ENCODE measurements at regions not wholly inside any gene's neighbourhood (a gene's known extent, or its start where the extent isn't known, plus 50 kb on each side); places are given as distances from the start of the nearest gene placed in this dataset.

GRCh38 chr20:11783102-11783850, 134.4 kb upstream of the BTBD3 start:
- Histone ChIP-seq H3K9me3 (ENCODE audit: severe bottlenecking) (no peaks in the 10 kb centered on the region), H3K36me3 (ENCODE audit: low read depth) (no peaks in the 10 kb centered on the region), H3K27me3 (ENCODE audit: insufficient read depth, poor library complexity, severe bottlenecking) (no peaks in the 10 kb centered on the region), H3K4me1 (ENCODE audit: insufficient read depth, poor library complexity, severe bottlenecking) (peaks cover under 1% of the 10 kb centered on the region), H3K4me3 (ENCODE audit: severe bottlenecking) (no peak overlapping the region), H3K27ac (ENCODE audit: poor library complexity, severe bottlenecking) (no peak overlapping the region)
- DNase-seq (ENCODE audit: low spot score): no peak
- TF ChIP-seq CTCF (IDR thresholded peaks at IDR 0.05; ENCODE audit: poor library complexity, severe bottlenecking): no peak
- no peak for ATAC-seq (ENCODE audit: low read depth)

- TF ChIP-seq CTCF (IDR thresholded peaks at IDR 0.05; ENCODE audit: poor library complexity, severe bottlenecking): no peak
- Histone ChIP-seq H3K27ac (ENCODE audit: poor library complexity, severe bottlenecking) (no peak overlapping the region), H3K27me3 (ENCODE audit: insufficient read depth, poor library complexity, severe bottlenecking) (no peaks in the 10 kb centered on the region), H3K4me1 (ENCODE audit: insufficient read depth, poor library complexity, severe bottlenecking) (peaks cover 7% of the 10 kb centered on the region), H3K36me3 (ENCODE audit: low read depth) (no peaks in the 10 kb centered on the region), H3K9me3 (ENCODE audit: severe bottlenecking) (no peaks in the 10 kb centered on the region), H3K4me3 (ENCODE audit: severe bottlenecking) (no peak overlapping the region)
- ATAC-seq (ENCODE audit: low read depth) (no peak), DNase-seq (ENCODE audit: low spot score) (no peak)
Measured at GRCh38 chr20:11785885-11786507, 131.7 kb upstream of the BTBD3 start.

GRCh38 chr20:11790046-11790445, 127.6 kb upstream of the BTBD3 start:
- ATAC-seq (ENCODE audit: low read depth): no peak
- TF ChIP-seq CTCF (IDR thresholded peaks at IDR 0.05; ENCODE audit: poor library complexity, severe bottlenecking): no peak

GRCh38 chr20:11791316-11791715, 126.4 kb upstream of the BTBD3 start:
- no peaks in the 10 kb centered on the region for H3K9me3 ChIP-seq (ENCODE audit: severe bottlenecking)
- peaks cover 26% of the 10 kb centered on the region for H3K4me1 ChIP-seq (ENCODE audit: insufficient read depth, poor library complexity, severe bottlenecking)
- DNase-seq (ENCODE audit: low spot score) (no peak), ATAC-seq (ENCODE audit: low read depth) (peak; percentile 17; the same call in 2 of the 3 replicates)
- H3K36me3 ChIP-seq (ENCODE audit: low read depth): no peaks in the 10 kb centered on the region
- no peak overlapping the region for H3K4me3 ChIP-seq (ENCODE audit: severe bottlenecking)
- peak overlapping the region; percentile 97 for H3K27ac ChIP-seq (ENCODE audit: poor library complexity, severe bottlenecking)
- no peaks in the 10 kb centered on the region for H3K27me3 ChIP-seq (ENCODE audit: insufficient read depth, poor library complexity, severe bottlenecking)
- TF ChIP-seq CTCF (IDR thresholded peaks at IDR 0.05; ENCODE audit: poor library complexity, severe bottlenecking): no peak

More at GRCh38 chr20:11790046-11790445, 127.6 kb upstream of the BTBD3 start:
- Histone ChIP-seq H3K27me3 (ENCODE audit: insufficient read depth, poor library complexity, severe bottlenecking) (no peaks in the 10 kb centered on the region), H3K9me3 (ENCODE audit: severe bottlenecking) (no peaks in the 10 kb centered on the region), H3K36me3 (ENCODE audit: low read depth) (no peaks in the 10 kb centered on the region), H3K4me3 (ENCODE audit: severe bottlenecking) (no peak overlapping the region), H3K27ac (ENCODE audit: poor library complexity, severe bottlenecking) (peak overlapping the region; percentile 97), H3K4me1 (ENCODE audit: insufficient read depth, poor library complexity, severe bottlenecking) (peaks cover 24% of the 10 kb centered on the region)
- DNase-seq (ENCODE audit: low spot score): no peak

All from RWPE2 (cell line).